Left forelimb (tissue), 1 donor: ENCODE measurements at regions not wholly inside any gene's neighbourhood (a gene's known extent, or its start where the extent isn't known, plus 50 kb on each side); places are given as distances from the start of the nearest gene placed in this dataset.

Source experiments
- DNase-seq: peaks from one replicate; pipeline ENCODE4 v3.0.0-alpha.2; 2018; ENCODE audit warnings: low spot score

DNA sequence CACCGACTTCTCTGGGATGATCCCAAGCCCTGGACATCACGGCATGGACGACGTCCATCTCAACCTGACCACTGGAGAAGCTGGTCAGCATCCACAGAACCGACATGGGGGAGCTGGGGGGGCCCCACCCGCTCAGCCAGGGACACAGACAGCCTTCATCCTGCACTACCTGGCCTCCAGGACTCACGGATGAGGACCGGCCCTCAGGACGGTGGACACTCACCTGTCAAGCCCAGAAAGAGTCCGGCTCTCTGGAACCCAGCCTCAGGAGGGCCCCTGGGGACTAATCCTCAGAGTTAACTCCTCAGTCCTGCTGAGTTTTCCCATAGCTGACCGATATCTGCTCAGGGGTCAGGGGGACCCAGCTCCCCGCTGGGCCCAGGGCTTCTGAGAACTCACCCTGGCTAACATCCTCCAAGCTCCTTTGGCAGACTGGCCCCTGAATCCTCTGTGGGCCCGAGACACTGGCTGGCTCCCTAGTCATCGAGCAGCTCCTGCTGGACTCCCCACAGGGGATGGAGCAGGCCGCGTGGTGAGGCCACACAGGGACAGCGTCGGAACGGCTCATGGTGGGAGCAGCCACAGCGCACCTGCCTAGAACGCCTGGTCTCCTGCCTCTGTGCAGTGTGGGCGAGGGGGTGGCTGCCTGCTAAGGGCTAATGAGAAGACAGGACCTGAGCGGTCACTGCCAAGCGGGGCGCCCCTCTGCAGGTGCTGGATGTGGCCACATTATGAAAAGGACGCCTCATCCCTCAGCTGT, 649.2 kb downstream of the BRD1 start:
- DNase-seq = no peak

DNA sequence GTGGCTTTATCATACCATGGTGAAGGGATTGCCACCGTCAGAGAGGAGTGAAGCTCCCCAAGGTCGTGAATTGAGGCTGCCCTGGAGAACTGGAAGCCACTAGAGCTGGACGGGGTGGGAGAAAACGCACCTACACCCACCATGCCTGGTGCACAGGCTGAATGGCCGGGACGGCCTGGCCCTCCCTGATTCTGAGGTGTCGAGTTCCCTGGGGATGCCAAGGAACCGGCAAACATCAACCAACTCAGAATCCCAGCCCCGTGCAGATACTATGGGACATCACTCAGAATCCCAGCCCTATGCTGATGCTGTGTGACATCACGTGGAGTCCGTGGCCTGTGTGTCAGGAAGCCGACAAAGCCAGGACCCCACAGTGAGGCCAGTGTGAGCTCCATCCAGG, 650.0 kb downstream of the BRD1 start:
- no peak for DNase-seq

GRCh38 chr22:49176956-49177355, 650.7 kb downstream of the BRD1 start:
- DNase-seq = no peak

DNA sequence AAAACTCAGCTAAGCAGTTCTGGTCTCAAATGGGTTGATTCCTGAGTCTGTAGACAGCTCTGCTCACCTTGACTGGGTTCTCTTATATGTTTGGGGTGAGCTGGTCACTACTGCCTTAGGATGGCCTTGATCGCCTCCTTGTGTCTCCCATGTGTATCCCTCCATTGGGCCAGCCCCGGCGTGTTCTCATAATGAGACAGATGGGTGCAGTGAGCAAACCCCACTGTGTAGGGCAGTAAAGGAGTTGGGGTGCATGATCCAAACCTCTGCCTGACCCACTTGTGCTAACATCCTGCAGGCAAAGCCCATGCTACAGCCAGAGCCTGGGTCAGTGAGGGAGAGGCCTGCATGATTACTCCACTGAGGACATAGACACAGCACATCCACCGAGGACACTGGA, 657.6 kb downstream of the BRD1 start:
- no peak for DNase-seq

GRCh38 chr22:49169074-49169744, 658.5 kb downstream of the BRD1 start:
- DNase-seq = no peak

DNA sequence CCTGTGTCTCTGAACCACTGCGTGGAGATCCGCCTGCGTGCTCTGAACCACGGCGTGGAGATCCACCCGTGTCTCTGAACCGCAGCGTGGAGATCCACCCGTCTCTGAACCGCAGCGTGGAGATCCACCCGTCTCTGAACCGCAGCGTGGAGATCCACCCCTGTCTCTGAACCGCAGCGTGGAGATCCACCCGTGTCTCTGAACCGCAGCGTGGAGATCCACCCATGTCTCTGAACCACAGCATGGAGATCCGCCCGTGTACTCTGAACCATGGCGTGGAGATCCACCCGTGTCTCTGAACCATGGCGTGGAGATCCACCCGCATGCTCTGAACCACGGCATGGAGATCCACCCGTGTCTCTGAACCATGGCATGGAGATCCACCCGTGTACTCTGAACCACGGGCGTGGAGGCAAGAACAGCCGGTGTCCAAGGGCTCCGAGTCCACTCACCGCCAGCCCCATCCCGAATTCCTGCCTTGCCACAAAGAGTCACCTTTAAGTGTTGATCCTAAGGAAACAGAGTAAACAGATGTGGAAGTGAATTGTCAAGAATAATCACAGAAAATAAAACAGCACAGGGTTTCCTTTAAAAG, 659.4 kb downstream of the BRD1 start:
- DNase-seq = no peak

DNA sequence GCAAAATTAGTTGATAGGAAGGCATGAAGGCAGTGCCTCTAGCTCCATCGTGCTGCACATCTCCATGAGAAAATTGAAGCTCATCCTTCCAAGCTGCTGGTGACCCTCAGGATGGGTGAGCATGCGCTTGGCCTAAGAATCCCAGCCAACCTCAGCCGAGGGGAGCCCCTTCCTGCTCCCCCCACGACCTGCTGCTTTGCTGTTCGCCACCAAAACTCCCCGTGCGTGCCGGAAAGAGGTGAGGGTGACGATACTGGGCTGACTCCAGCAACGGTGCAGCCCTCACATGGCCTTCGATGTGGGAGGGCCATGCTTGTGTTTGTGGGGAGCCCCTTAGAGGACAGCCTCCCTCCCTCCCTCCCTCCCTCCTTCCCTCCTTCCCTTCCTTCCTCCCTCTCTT, 660.9 kb downstream of the BRD1 start:
- no peak for DNase-seq

DNA sequence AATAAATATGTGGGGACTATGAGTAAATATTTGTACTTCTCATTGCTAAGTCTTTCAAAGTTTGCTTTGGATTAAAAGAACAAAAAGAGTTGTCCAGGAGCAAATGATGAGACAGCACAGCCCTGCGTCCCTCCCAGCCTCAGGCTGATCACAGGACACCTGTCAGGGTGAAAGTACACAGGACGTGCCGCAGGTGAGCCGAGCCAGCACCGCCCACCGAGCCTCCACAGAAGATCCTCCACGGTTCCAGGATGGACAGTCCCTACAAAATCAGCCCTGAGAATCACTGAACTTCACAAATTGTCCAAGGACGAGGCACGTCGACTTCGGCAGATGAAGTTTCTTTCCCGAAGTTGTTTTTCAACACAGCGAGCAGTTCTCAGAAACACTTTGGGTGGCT, 661.5 kb downstream of the BRD1 start:
- no peak for DNase-seq

GRCh38 chr22:49164773-49165320, 662.8 kb downstream of the BRD1 start:
- DNase-seq = no peak

DNA sequence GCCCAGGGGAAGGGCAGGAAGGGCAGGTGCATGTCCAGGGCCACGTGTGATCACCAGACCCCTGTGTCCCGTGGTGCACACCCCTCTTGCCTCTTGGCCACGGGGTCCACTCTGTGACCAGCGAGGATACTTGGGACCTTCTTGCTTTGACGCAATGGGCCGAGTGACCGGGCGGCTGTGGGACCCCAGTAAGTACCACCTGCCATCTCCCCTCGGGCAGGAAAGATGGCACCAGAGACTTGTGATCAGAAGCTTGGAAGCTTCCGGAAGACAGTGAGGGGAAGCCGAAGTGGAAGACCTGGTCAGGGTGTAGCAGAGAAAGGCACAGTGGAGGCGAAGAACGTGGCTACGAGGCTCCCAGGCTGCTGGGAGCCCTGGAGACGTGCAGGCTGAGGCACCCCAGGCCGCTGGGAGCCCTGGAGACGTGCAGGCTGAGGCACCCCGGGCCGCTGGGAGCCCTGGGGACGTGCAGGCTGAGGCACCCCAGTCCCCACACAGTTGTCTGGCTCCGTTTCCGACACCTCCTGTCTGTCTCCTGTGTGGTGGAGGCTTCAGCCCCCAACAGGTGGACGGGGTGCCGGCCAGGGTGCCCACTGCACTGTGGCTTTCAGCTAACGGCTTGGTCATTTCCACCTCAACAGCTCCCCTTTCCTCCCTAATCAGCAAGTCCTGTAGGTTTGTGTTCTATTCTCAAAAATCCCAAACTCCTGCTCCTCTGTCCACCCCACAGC, 663.5 kb downstream of the BRD1 start:
- no peak for DNase-seq

DNA sequence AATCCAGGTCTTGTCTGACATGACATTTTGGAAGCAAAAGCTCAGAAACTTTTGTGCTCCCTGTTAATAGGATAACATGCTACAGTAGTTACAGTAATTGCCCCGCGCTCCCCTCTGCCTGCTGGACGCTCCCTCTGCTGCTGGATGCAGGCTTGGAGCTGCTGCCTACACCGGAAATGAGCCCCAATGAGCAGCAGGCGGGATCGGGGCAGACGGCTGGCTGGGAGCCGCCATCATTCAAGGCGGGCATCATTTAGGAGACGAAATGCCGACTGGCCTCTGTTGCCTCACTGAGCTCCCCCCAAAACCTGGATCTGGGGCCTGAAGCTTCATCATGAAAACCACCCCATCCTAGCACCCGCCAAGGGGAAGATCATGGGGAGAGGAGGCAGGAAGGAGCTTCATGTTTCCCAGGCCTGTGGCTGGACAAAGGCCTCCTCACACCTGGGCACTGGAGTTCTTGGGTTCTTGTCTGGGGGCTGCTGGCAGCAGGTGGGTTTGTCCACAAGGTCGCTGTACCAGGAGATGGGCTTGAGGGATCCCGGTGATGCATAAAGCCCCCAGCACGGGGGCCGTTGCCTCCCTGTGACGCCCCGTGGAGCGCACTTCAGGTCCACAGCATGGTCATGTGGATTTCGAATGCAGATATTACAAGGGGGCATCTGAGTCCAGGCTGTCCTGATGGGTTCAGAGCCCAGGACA, 664.3 kb downstream of the BRD1 start:
- DNase-seq = no peak

GRCh38 chr22:49162841-49163240, 664.8 kb downstream of the BRD1 start:
- DNase-seq = no peak

DNA sequence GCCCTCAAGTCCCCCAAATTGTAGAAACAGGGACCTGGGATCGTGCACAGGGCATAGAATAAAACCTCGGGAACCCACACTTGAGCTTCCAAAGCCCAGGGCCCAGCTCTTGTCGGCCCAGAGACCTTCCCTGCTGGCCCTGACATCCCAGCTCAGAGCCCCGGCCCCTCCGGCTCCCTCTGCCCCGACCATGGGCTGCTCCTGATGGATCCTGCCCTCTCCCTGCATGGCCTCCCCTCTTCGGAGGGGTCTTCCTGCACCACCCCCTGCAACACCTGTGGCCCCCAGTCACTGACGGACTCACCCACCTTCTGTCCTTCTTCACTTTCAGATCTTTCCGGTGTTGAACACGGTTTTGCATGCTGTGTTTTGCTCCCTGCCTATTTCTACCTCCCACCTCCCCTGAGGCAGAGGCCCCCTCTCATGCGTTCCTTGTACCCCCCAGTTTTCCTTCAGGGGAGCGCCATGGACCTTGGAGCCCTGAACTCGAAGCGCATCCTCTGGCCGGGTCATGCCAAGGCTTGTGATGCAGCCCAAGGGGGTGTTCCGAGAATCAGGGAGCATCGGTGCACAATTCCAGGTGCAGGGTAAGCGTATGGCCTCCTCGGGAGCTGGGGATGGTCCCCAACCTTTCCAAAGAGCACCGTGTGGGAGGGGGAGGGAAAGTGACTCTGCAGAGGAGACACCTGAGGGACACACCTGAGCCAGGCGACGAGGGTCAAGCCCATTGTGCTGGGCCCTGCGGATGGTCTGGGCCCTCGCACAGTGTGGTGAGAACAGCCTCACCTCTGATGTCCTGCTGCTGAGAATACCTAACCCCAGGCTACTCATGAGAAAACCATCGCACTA, 666.4 kb downstream of the BRD1 start:
- no peak for DNase-seq

DNA sequence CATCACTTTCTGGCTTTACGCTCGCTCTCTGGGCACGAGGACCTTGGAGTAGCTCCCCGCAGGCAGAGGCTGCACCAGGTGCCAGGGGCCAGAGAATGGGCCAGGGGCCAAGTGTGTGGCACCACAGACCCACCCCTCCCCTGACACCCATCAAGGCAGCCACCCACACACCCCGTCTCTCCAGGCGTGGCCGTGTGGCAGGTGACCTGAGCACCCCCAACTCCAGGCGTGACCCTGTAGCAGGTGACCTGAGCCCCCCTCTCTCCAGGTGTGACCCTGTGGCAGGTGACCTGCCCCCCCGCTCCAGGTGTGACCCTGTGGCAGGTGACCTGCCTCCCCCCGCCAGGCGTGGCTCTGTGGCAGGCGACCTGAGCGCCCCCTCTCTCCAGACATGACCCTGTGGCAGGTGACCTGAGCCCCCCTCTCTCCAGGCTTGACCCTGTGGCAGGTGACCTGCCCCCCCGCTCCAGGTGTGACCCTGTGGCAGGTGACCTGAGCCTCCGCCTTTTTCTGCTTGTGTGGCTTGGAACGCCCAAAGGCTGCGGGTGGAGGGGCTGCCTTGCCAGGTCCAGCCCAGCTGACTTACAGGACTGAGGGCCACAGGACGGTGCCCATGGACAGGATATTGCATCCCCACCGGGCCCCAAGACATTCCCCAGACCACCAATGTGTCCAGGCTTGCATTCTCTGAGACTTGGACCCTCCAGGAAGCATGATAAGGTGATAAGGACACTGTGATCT, 667.2 kb downstream of the BRD1 start:
- DNase-seq = no peak

DNA sequence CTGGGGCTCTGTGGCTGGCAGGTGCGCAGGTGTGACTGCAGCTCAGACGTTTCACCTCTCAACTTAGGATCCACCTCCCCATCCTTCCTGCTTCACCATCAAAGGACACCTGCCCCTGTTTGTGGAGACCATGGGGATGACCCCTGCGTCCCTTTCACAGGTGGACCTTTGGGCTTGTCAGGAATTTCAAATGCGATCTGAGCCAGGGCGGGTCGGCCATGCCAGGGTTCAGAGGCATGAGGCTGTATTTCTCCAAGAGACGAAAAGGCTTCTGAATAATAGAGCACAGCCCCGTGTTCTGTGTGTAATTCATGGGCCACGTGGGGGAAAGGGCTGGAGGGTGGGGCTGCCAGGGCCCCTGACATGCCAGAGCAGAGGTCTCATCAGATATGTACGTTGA, 668.0 kb downstream of the BRD1 start:
- no peak for DNase-seq

- DNase-seq = no peak
These were observed 668.7 kb downstream of the BRD1 start for GRCh38 chr22:49158741-49159564.

- no peak for DNase-seq
These were observed 669.9 kb downstream of the BRD1 start for GRCh38 chr22:49157529-49158339.

- no peak for DNase-seq
These were observed 670.9 kb downstream of the BRD1 start for GRCh38 chr22:49156662-49157285.
